Prostate gland (tissue), 2 donors: ENCODE measurements at regions not wholly inside any gene's neighbourhood (a gene's known extent, or its start where the extent isn't known, plus 50 kb on each side); places are given as distances from the start of the nearest gene placed in this dataset.

ENCODE experiments used
- POLR2A ChIP-seq: fragments of 450-650 bp; IDR thresholded peaks from one replicate; pipeline ENCODE4 v1.6.1; 2016; ENCODE audit warnings: antibody characterized with exemption, mild to moderate bottlenecking
- TF ChIP-seq, protein P1 (sequence below), 4 experiments: fragments of 200-600 bp in 2 of 4; fragments of 450-650 bp in 2 of 4; sonication (generic) in 2 of 4; IDR thresholded peaks; 1 replicate in 3 of 4; 2 replicates in 1 of 4; pipeline ENCODE4 v1.5.1; 2016 to 2019; ENCODE audit warnings: antibody characterized with exemption in 4 of 4, mild to moderate bottlenecking in 2 of 4, moderate library complexity in 2 of 4

- TF ChIP-seq, protein P1, sequence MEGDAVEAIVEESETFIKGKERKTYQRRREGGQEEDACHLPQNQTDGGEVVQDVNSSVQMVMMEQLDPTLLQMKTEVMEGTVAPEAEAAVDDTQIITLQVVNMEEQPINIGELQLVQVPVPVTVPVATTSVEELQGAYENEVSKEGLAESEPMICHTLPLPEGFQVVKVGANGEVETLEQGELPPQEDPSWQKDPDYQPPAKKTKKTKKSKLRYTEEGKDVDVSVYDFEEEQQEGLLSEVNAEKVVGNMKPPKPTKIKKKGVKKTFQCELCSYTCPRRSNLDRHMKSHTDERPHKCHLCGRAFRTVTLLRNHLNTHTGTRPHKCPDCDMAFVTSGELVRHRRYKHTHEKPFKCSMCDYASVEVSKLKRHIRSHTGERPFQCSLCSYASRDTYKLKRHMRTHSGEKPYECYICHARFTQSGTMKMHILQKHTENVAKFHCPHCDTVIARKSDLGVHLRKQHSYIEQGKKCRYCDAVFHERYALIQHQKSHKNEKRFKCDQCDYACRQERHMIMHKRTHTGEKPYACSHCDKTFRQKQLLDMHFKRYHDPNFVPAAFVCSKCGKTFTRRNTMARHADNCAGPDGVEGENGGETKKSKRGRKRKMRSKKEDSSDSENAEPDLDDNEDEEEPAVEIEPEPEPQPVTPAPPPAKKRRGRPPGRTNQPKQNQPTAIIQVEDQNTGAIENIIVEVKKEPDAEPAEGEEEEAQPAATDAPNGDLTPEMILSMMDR (IDR thresholded peaks at IDR 0.05), result no peak
- no peak for TF ChIP-seq POLR2A
These were observed 170.7 kb upstream of the IRF2BP2 start for GRCh38 chr1:234780531-234781162.
